ENCODE measurements at regions not wholly inside any gene's neighbourhood (a gene's known extent, or its start where the extent isn't known, plus 50 kb on each side); places are given as distances from the start of the nearest gene placed in this dataset.

DNA sequence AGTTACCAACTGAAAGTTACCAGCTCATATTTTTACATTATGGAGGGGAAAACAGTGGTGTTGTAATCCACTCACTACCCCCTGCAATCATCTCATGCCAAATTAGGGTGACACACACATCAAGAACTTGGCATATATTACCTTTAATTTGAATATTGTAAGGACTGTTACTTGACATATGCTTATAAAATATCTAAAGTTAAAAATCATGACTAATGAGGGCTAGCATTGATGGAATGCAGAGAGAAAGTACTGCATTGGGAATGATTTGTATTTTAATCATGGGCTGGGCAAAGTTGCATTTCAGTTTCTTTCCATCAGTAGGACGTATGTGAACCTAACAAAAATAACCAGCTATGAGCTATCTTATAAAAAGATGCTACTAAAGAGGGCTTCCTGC, 517.5 kb upstream of the GRIA3 start:
- Histone ChIP-seq H3K4me3 (ENCODE audit: low read depth in 1 of 3, low read length in 3 of 3) (no peak overlapping the region), H3K27me3 (ENCODE audit: control insufficient read depth in 4 of 4, insufficient read depth in 4 of 4, low read length in 3 of 4) (no peaks in the 10 kb centered on the region), H3K4me1 (ENCODE audit: control insufficient read depth in 4 of 4, insufficient read depth in 4 of 4, low read length in 3 of 4) (no peaks in the 10 kb centered on the region), H3K9me3 (ENCODE audit: control insufficient read depth in 4 of 4, low read length in 3 of 4) (no peaks in the 10 kb centered on the region), H3K27ac (ENCODE audit: low read depth in 1 of 2, low read length in 2 of 2) (no peak overlapping the region), H3K9ac (ENCODE audit: low read depth in 1 of 2, low read length in 2 of 2) (no peak overlapping the region), H3K36me3 (ENCODE audit: control insufficient read depth in 4 of 4, insufficient read depth in 3 of 4, low read depth in 1 of 4, low read length in 3 of 4) (no peaks in the 10 kb centered on the region)
- DNase-seq (ENCODE audit: low spot score): no peak
- TF ChIP-seq HNF4G (IDR thresholded peaks at IDR 0.05): no peak
- TF ChIP-seq, protein P1, sequence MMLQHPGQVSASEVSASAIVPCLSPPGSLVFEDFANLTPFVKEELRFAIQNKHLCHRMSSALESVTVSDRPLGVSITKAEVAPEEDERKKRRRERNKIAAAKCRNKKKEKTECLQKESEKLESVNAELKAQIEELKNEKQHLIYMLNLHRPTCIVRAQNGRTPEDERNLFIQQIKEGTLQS (IDR thresholded peaks at IDR 0.05): no peak
- TF ChIP-seq, protein P2, sequence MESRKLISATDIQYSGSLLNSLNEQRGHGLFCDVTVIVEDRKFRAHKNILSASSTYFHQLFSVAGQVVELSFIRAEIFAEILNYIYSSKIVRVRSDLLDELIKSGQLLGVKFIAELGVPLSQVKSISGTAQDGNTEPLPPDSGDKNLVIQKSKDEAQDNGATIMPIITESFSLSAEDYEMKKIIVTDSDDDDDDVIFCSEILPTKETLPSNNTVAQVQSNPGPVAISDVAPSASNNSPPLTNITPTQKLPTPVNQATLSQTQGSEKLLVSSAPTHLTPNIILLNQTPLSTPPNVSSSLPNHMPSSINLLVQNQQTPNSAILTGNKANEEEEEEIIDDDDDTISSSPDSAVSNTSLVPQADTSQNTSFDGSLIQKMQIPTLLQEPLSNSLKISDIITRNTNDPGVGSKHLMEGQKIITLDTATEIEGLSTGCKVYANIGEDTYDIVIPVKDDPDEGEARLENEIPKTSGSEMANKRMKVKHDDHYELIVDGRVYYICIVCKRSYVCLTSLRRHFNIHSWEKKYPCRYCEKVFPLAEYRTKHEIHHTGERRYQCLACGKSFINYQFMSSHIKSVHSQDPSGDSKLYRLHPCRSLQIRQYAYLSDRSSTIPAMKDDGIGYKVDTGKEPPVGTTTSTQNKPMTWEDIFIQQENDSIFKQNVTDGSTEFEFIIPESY (IDR thresholded peaks at IDR 0.05): no peak
- no peak for TF ChIP-seq CTCF (IDR thresholded peaks at IDR 0.05; ENCODE audit: low read depth, low read length, missing input control)
- no peak for TF ChIP-seq RXRA (IDR thresholded peaks at IDR 0.05)
- TF ChIP-seq, protein P3, sequence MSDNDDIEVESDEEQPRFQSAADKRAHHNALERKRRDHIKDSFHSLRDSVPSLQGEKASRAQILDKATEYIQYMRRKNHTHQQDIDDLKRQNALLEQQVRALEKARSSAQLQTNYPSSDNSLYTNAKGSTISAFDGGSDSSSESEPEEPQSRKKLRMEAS (IDR thresholded peaks at IDR 0.05): no peak
- no peak for TF ChIP-seq GABPA (IDR thresholded peaks at IDR 0.05 in 1 of 2, conservative IDR thresholded peaks at IDR 0.05 in 1 of 2)
- TF ChIP-seq EGR1 (IDR thresholded peaks at IDR 0.05; ENCODE audit: low read depth in 2 of 2): no peak
- WGBS: 58% methylated on average over 1 of the region's 1 CpG

- Histone ChIP-seq H3K27ac (ENCODE audit: low read depth in 1 of 2, low read length in 2 of 2) (no peak overlapping the region), H3K4me1 (ENCODE audit: control insufficient read depth in 4 of 4, insufficient read depth in 4 of 4, low read length in 3 of 4) (no peaks in the 10 kb centered on the region)
Measured at GRCh38 chrX:122667667-122668066, 516.4 kb upstream of the GRIA3 start.

More at GRCh38 chrX:122667667-122668066, 516.4 kb upstream of the GRIA3 start:
- Histone ChIP-seq H3K9ac (ENCODE audit: low read depth in 1 of 2, low read length in 2 of 2) (no peak overlapping the region), H3K27me3 (ENCODE audit: control insufficient read depth in 4 of 4, insufficient read depth in 4 of 4, low read length in 3 of 4) (no peaks in the 10 kb centered on the region), H3K9me3 (ENCODE audit: control insufficient read depth in 4 of 4, low read length in 3 of 4) (no peaks in the 10 kb centered on the region), H3K4me3 (ENCODE audit: low read depth in 1 of 3, low read length in 3 of 3) (no peak overlapping the region), H3K36me3 (ENCODE audit: control insufficient read depth in 4 of 4, insufficient read depth in 3 of 4, low read depth in 1 of 4, low read length in 3 of 4) (no peaks in the 10 kb centered on the region)
- DNase-seq (ENCODE audit: low spot score): no peak
- WGBS: 81% methylated on average over 3 of the region's 3 CpGs
- no peak for TF ChIP-seq GABPA (IDR thresholded peaks at IDR 0.05 in 1 of 2, conservative IDR thresholded peaks at IDR 0.05 in 1 of 2)
- TF ChIP-seq HNF4G (IDR thresholded peaks at IDR 0.05): no peak
- TF ChIP-seq YY1 (IDR thresholded peaks at IDR 0.05): no peak
- TF ChIP-seq, protein P2 (IDR thresholded peaks at IDR 0.05): no peak
- no peak for TF ChIP-seq EGR1 (IDR thresholded peaks at IDR 0.05; ENCODE audit: low read depth in 2 of 2)
- no peak for TF ChIP-seq HNF4A (conservative IDR thresholded peaks at IDR 0.05)
- TF ChIP-seq CTCF (IDR thresholded peaks at IDR 0.05; ENCODE audit: low read depth, low read length, missing input control): no peak
- TF ChIP-seq SP1 (IDR thresholded peaks at IDR 0.05): no peak
- TF ChIP-seq, protein P1 (IDR thresholded peaks at IDR 0.05): no peak
- no peak for TF ChIP-seq NR2F2 (IDR thresholded peaks at IDR 0.05)
- no peak for TF ChIP-seq JUND (IDR thresholded peaks at IDR 0.05)
- no peak for TF ChIP-seq RXRA (IDR thresholded peaks at IDR 0.05)
- no peak for TF ChIP-seq REST (IDR thresholded peaks at IDR 0.05)
